Transverse colon (tissue), 4 donors: ENCODE measurements at regions not wholly inside any gene's neighbourhood (a gene's known extent, or its start where the extent isn't known, plus 50 kb on each side); places are given as distances from the start of the nearest gene placed in this dataset.

Source experiments
- DNase-seq: peaks from one replicate; pipeline ENCODE4 v3.0.0-alpha.2; 2019
- H3K27ac ChIP-seq, 4 donors: fragments of 200-600 bp; sonication (generic); 2 replicates each; pipeline ENCODE4 v1.5.1; 2016 to 2018; ENCODE audit warnings: inconsistent platforms in 4 of 4
- H3K27me3 ChIP-seq: fragments of 200-600 bp; sonication (generic); 2 replicates; pipeline ENCODE4 v1.5.1; 2017; ENCODE audit warnings: inconsistent platforms
- H3K36me3 ChIP-seq, 4 donors: fragments of 200-600 bp; sonication (generic); 2 replicates each; pipeline ENCODE4 v1.5.1; 2017 to 2019; ENCODE audit warnings: inconsistent platforms in 4 of 4
- H3K4me1 ChIP-seq, 4 donors: fragments of 200-600 bp; sonication (generic); 2 replicates each; pipeline ENCODE4 v1.5.1; 2017 to 2020; ENCODE audit warnings: inconsistent platforms in 4 of 4
- H3K4me3 ChIP-seq, 4 donors: fragments of 200-600 bp; sonication (generic); 1 replicate in 1 of 4; 2 replicates in 3 of 4; pipeline versions ENCODE4 v1.5.1 to v1.6.1; 2017 to 2019; ENCODE audit warnings: inconsistent platforms in 4 of 4
- H3K9me3 ChIP-seq, 2 donors: fragments of 200-600 bp; sonication (generic); 2 replicates each; pipeline ENCODE4 v1.5.1; 2017 to 2019; ENCODE audit warnings: inconsistent platforms in 2 of 2
- CTCF ChIP-seq, 5 experiments: fragments of 200-600 bp in 3 of 5; fragments of 450-650 bp in 2 of 5; sonication (generic) in 3 of 5; IDR thresholded peaks; 1 replicate in 2 of 5; 2 replicates in 3 of 5; pipeline ENCODE4 v1.5.1; 2016 to 2017; ENCODE audit warnings: antibody characterized with exemption in 5 of 5, inconsistent platforms in 3 of 5, mild to moderate bottlenecking in 2 of 5, moderate library complexity in 1 of 5
- EP300 ChIP-seq: sonication (generic); formaldehyde crosslinking; IDR thresholded peaks from one replicate; pipeline ENCODE4 v1.6.1; 2017; ENCODE audit warnings: antibody characterized with exemption, low read depth
- POLR2A ChIP-seq: fragments of 450-650 bp; IDR thresholded peaks from one replicate; pipeline ENCODE4 v1.6.1; 2016; ENCODE audit warnings: antibody characterized with exemption, mild to moderate bottlenecking, moderate library complexity
- POLR2AphosphoS5 ChIP-seq, 3 donors: sonication (generic); formaldehyde crosslinking; IDR thresholded peaks; one replicate each; pipeline ENCODE4 v1.6.1; 2016; ENCODE audit warnings: antibody characterized with exemption in 3 of 3
- WGBS, 2 donors: methylation state at CpG; one replicate each; pipeline ENCODE4 v1.1.5; 2018; ENCODE audit warnings: low coverage in 1 of 2; 5-methylcytosine and 5-hydroxymethylcytosine counted together
- in situ Hi-C, 4 donors: fragments of 200-750 bp; cut with MboI; loops; one replicate each; pipeline versions ENCODE4 v1.15.0 to v1.15.1; 2017; ENCODE audit warnings: low sequenced_read_pairs in 3 of 4, low pct_ligation_motif_present in 1 of 4, low pct_unique_long_range_greater_than_20kb in 1 of 4
- intact Hi-C: fragments of 100-400 bp; cut with DNase I; formaldehyde crosslinking; loops from one replicate; pipeline ENCODE4 v1.15.1; 2023; ENCODE audit warnings: low total_unique reads

- TF ChIP-seq EP300 (no peak), POLR2A (no peak)
- in situ Hi-C loops (loop anchor here in 1 of 4 donors (25.0 kb wide), 1 partner anchor 101 kb away; no protein-coding TSS in a partner anchor), intact Hi-C loops (no loop called here)
- H3K4me3 ChIP-seq: no peak overlapping the region
- no peaks in the 10 kb centered on the region for H3K36me3 ChIP-seq
- H3K27ac ChIP-seq: no peak overlapping the region
- DNase-seq: no peak
- no peaks in the 10 kb centered on the region for H3K27me3 ChIP-seq
- no peaks in the 10 kb centered on the region for H3K4me1 ChIP-seq
- no peaks in the 10 kb centered on the region for H3K9me3 ChIP-seq
- 0 to 25% methylated on average over 1 to 3 of the region's 3 CpGs for WGBS, 2 donors
Observed at GRCh38 chr17:34760931-34761495, 181.6 kb downstream of the TMEM132E start.

GRCh38 chr17:34758718-34759117, 179.3 kb downstream of the TMEM132E start:
- Histone ChIP-seq H3K27ac (no peak overlapping the region), H3K9me3 (no peaks in the 10 kb centered on the region), H3K4me3 (no peak overlapping the region), H3K36me3 (no peaks in the 10 kb centered on the region), H3K4me1 (no peaks in the 10 kb centered on the region), H3K27me3 (no peaks in the 10 kb centered on the region)
- DNase-seq: no peak
- TF ChIP-seq CTCF (IDR thresholded peaks at IDR 0.05) (no peak), EP300 (no peak), POLR2AphosphoS5 (IDR thresholded peaks at IDR 0.05) (no peak), POLR2A (no peak)
- in situ Hi-C loops (loop anchor here in 1 of 4 donors (25.0 kb wide), 1 partner anchor 104 kb away; no protein-coding TSS in a partner anchor), intact Hi-C loops (no loop called here)
- 53 to 60% methylated on average over 1 to 4 of the region's 4 CpGs for WGBS, 2 donors

- intact Hi-C loops (no loop called here), in situ Hi-C loops (loop anchor here in 1 of 4 donors (25.0 kb wide), 1 partner anchor 104 kb away; no protein-coding TSS in a partner anchor)
- no peak for DNase-seq
- TF ChIP-seq EP300 (no peak), POLR2AphosphoS5 (IDR thresholded peaks at IDR 0.05) (no peak), CTCF (IDR thresholded peaks at IDR 0.05) (no peak), POLR2A (no peak)
- 63% methylated on average over 3 of the region's 3 CpGs; no CpG with 5 or more reads in 1 of the 2 donors for WGBS, 2 donors
- H3K9me3 ChIP-seq: no peaks in the 10 kb centered on the region
- H3K27me3 ChIP-seq: no peaks in the 10 kb centered on the region
- H3K4me1 ChIP-seq: no peaks in the 10 kb centered on the region
- no peaks in the 10 kb centered on the region for H3K36me3 ChIP-seq
- no peak overlapping the region for H3K4me3 ChIP-seq
- H3K27ac ChIP-seq: no peak overlapping the region
Observed at GRCh38 chr17:34758316-34758715, 178.9 kb downstream of the TMEM132E start.

- DNase-seq: no peak
- no peaks in the 10 kb centered on the region for H3K4me1 ChIP-seq
- intact Hi-C loops: no loop called here
- no peak overlapping the region for H3K27ac ChIP-seq
- H3K27me3 ChIP-seq: no peaks in the 10 kb centered on the region
- in situ Hi-C loops: loop anchor here in 1 of 4 donors (25.0 kb wide), 1 partner anchor 105 kb away; no protein-coding TSS in a partner anchor
- 63 to 79% methylated on average over 3 to 5 of the region's 5 CpGs for WGBS, 2 donors
- no peak overlapping the region for H3K4me3 ChIP-seq
- no peaks in the 10 kb centered on the region for H3K9me3 ChIP-seq
- TF ChIP-seq EP300: no peak
- TF ChIP-seq CTCF (IDR thresholded peaks at IDR 0.05): no peak
- no peak for TF ChIP-seq POLR2A
- no peak for TF ChIP-seq POLR2AphosphoS5 (IDR thresholded peaks at IDR 0.05)
- H3K36me3 ChIP-seq: no peaks in the 10 kb centered on the region
Observed at GRCh38 chr17:34757611-34758010, 178.2 kb downstream of the TMEM132E start.
